ENCODE measurements at regions not wholly inside any gene's neighbourhood (a gene's known extent, or its start where the extent isn't known, plus 50 kb on each side); places are given as distances from the start of the nearest gene placed in this dataset.
"Not testable (repeated sequence)": the region's sequence is repeated elsewhere in the genome, so short reads cannot be mapped to it uniquely, and the experiment has no call there.

- TF ChIP-seq POLR2A (IDR thresholded peaks at IDR 0.05) (no peak), CTCF (IDR thresholded peaks at IDR 0.05) (no peak)
- Histone ChIP-seq H3K27me3 (no peaks in the 10 kb centered on the region), H3K4me3 (no peak overlapping the region), H3K4me1 (no peaks in the 10 kb centered on the region), H3K9me3 (no peaks in the 10 kb centered on the region), H3K36me3 (replicated peaks in 1 of 2; ENCODE audit: insufficient read depth in 1 of 2, low read depth in 2 of 2) (no peaks in the 10 kb centered on the region), H3K27ac (no peak overlapping the region)
- no peak for ATAC-seq
- intact Hi-C loops (cut with DNase I): no loop called here
- 70 to 74% methylated on average over 9 of the region's 9 CpGs for WGBS, 2 donors
- no peak for DNase-seq
These were observed 316.1 kb upstream of the MYT1L start for GRCh38 chr2:2647141-2647541.

GRCh38 chr2:2646433-2647051, 315.5 kb upstream of the MYT1L start:
- TF ChIP-seq CTCF (IDR thresholded peaks at IDR 0.05) (no peak), POLR2A (IDR thresholded peaks at IDR 0.05) (no peak)
- WGBS, 2 donors: 25 to 29% methylated on average over 8 of the region's 8 CpGs
- Histone ChIP-seq H3K27ac (no peak overlapping the region), H3K4me3 (no peak overlapping the region), H3K9me3 (no peaks in the 10 kb centered on the region), H3K27me3 (no peaks in the 10 kb centered on the region), H3K36me3 (replicated peaks in 1 of 2; ENCODE audit: insufficient read depth in 1 of 2, low read depth in 2 of 2) (no peaks in the 10 kb centered on the region), H3K4me1 (no peaks in the 10 kb centered on the region)
- intact Hi-C loops (cut with DNase I): no loop called here
- DNase-seq (no peak), ATAC-seq (no peak)

GRCh38 chr2:2645162-2645855, 314.2 kb upstream of the MYT1L start:
- DNase-seq (no peak), ATAC-seq (no peak)
- no peaks in the 10 kb centered on the region for H3K27me3 ChIP-seq
- no peaks in the 10 kb centered on the region for H3K4me1 ChIP-seq
- WGBS, 2 donors: 70 to 83% methylated on average over 10 to 19 of the region's 19 CpGs
- no peak overlapping the region for H3K4me3 ChIP-seq
- TF ChIP-seq POLR2A (IDR thresholded peaks at IDR 0.05): no peak
- TF ChIP-seq CTCF (IDR thresholded peaks at IDR 0.05): no peak
- intact Hi-C loops (cut with DNase I): no loop called here
- H3K36me3 ChIP-seq (replicated peaks in 1 of 2; ENCODE audit: insufficient read depth in 1 of 2, low read depth in 2 of 2): no peaks in the 10 kb centered on the region
- H3K27ac ChIP-seq: no peak overlapping the region
- no peaks in the 10 kb centered on the region for H3K9me3 ChIP-seq

GRCh38 chr2:2644751-2645150, 313.7 kb upstream of the MYT1L start:
- not testable (repeated sequence) for H3K27ac ChIP-seq; H3K27me3 ChIP-seq; H3K9me3 ChIP-seq; H3K36me3 ChIP-seq (replicated peaks in 1 of 2; ENCODE audit: insufficient read depth in 1 of 2, low read depth in 2 of 2); H3K4me3 ChIP-seq; ATAC-seq; H3K4me1 ChIP-seq; DNase-seq
- intact Hi-C loops (cut with DNase I): loop anchor here (5.0 kb wide), 1 partner anchor 47 kb away; no protein-coding TSS in a partner anchor
- 76 to 87% methylated on average over 9 of the region's 9 CpGs for WGBS, 2 donors

GRCh38 chr2:2644040-2644439, 313.0 kb upstream of the MYT1L start:
- Histone ChIP-seq H3K4me1 (no peaks in the 10 kb centered on the region), H3K9me3 (no peaks in the 10 kb centered on the region), H3K4me3 (no peak overlapping the region), H3K27ac (no peak overlapping the region), H3K36me3 (replicated peaks in 1 of 2; ENCODE audit: insufficient read depth in 1 of 2, low read depth in 2 of 2) (no peaks in the 10 kb centered on the region), H3K27me3 (no peaks in the 10 kb centered on the region)
- TF ChIP-seq CTCF (IDR thresholded peaks at IDR 0.05) (no peak), POLR2A (IDR thresholded peaks at IDR 0.05) (no peak)
- 82 to 93% methylated on average over 1 of the region's 1 CpG for WGBS, 2 donors
- ATAC-seq (no peak), DNase-seq (no peak)
- intact Hi-C loops (cut with DNase I): loop anchor here (5.0 kb wide), 1 partner anchor 47 kb away; no protein-coding TSS in a partner anchor

All from body of pancreas (tissue), 4 donors.